CD4-positive, alpha-beta T cell treated with Interferon gamma for 1 hour (primary cell): ENCODE measurements at regions not wholly inside any gene's neighbourhood (a gene's known extent, or its start where the extent isn't known, plus 50 kb on each side); places are given as distances from the start of the nearest gene placed in this dataset.
"Not testable (repeated sequence)": the region's sequence is repeated elsewhere in the genome, so short reads cannot be mapped to it uniquely, and the experiment has no call there.

Experiments
- DNase-seq: peaks from one replicate; pipeline ENCODE4 v3.0.0-alpha.2; 2020

DNA sequence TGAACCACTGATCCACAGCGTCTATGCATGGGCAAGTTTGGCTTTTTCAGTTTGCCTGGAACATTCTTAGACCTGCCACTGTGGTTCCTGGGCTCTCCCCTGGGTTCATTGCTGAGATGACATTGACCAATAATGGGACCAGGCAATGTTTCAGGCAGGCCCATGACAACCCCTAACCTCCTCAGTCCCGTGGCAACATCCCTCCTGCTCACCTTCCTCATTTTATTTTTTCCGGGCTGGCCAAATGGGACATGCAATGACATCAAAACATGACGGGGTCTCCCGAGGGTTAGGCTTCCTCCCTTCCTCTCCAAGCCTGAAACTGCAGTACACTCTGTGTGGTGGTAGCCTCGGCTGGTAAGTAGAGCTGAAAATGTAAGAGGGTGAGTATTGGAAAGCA, 234.0 kb upstream of the RREB1 start:
- no peak for DNase-seq

DNA sequence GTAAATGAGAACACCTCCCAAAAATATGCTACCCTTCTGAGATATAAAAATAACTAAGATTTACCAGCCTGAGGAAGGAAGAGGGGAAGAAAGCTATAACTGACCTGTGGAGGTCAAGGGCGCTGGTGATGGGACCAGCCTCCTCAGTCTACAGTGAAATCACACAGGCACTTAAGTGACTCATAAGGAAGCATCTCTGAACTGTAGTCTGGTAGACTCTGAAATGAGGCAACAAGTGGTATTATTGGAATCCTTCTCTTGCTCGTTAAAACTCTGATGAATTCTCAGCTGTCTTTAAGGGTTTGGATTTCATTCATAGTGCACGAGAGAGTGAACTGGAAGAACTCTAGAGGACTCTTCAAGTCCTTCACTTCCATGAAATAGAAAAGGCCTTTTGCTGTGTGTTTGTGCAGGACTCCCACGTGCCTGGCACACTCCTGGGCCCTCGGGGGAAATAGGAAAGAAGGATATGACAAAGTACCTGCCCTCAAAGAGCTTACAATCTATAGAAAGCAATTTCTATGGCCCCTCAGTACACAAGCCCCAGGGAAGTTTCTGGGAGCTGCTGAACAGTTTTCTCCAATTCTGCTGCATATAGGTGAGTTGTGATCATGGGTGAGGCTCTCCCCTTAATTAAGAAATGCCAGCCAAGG, 231.8 kb upstream of the RREB1 start:
- DNase-seq, result no peak

DNA sequence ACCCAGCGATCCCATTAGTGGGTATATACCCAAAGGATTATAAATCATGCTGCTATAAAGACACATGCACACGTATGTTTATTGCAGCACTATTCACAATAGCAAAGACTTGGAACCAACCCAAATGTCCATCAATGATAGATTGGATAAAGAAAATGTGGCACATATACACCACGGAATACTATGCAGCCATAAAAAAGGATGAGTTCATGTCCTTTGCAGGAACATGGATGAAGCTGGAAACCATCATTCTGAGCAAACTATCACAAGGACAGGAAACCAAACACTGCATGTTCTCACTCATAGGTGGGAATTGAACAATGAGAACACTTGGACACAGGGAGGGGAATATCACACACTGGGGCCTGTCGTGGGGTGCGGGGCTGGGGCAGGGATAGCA, 230.0 kb upstream of the RREB1 start:
- not testable (repeated sequence) for DNase-seq

DNA sequence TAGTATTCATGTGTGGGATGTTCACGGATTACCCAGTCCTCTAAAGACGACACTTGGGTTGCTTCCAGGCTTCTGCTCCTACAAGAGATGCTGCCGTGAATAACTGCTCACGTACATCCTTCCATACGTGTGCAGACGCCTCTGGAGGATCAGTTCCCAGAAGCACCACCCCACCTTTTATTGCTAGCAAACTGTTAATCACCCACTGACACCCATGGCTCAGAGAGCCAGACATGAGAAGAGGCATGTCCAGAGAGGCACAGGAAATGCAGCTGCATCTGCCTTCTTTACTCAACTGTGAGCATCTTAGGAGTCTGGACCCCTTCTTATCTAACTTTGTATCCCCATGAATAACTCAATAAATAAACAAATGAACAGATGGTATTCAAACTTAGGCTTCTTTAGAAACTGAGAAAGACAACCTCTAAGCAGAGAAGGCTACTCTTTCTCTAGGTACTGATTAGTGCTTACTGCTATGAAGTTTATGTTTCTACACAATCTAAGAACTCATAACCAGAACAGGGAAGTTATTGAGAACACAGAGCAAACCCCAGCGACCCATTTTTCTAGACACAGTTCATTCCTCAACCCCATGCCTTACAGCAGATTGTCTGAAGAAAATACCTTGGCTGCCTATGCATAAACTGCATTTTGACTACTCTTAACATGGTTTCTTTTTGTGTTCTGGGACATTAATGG, 228.7 kb upstream of the RREB1 start:
- no peak for DNase-seq

DNA sequence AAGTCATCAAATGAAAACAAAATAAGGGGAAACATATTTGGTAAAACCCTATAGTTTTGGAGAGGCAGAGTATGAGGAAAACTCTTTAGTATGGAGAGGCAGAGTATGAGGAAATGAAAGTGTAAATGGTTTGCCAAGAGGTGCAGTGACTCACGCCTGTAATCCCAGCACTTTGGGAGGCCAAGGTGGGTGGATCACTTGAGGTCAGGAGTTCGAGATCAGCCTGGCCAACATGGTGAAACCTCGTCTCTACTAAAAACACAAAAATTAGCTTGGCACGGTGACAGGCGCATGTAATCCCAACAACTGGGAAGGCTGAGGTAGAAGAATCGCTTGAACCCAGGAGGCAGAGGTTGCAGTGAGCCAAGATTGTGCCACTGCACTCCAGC, 228.2 kb upstream of the RREB1 start:
- DNase-seq, result peak; percentile 38

DNA sequence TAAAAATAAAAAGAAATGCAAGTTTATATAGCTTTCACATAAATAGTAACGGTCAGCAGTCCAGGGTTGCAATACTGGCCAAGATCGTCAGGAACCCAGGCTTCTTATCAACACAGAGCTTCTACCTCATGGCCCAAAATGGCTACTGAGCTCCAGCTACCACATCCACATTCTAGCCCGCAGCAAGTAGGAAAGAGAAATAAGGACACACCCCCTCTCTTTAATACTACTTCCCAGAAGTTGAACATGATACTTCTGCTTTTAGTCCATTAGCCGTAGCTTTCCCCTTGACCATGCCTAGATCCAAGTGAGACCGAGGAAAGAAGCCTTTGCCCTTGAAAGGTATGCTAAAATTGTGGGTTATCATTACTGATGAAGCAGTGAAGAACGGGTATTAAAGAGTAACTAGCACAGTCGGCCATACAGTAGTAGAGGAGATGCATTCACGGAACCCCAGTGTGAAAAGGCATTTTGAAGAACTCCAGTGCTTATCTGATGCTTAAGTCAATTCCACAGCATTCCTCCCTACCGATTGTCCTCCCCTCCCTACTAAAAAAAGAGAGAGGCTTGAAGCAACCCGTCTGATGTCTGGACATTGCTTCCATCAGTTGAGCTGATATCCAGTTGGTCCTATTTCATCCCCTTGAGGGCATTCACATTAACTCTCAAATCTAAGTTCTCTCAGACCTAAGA, 226.9 kb upstream of the RREB1 start:
- no peak for DNase-seq

DNA sequence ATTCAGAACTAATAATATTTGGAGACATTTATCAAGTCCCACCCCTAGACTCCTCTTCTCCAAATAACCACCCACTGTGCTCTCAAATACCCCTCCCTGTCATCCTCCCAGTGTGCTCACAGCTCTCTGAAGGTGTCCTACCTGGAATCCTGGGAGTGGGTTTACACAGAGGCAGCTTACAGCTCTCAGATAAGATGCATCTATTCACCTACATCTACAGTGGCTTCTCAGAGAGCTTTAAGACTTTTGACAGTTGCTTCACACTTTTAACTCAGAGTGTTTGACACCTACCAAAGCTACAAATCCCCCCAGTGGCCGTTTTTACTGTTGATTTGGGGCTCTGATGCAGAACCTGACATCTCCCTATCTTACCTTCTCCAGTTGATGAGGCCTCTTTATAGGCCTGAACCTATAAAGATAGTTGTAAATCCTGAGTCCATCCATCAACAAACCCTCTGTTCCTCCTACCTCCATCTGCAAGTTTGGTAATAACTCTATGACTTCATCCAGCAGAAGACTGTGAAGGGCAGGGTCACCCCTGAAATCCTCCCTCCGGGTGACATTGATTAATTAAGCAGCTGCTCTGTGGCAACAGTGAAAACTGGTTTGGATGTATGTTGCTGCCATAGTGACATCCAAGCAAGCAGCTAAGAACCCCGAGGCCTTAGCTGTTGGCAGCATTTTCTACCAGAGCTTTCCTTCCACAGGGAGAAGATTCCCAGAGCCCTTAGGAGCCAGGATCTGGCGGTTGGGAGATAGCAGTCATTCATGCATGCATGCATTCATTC, 226.1 kb upstream of the RREB1 start:
- DNase-seq, result peak; percentile 28

DNA sequence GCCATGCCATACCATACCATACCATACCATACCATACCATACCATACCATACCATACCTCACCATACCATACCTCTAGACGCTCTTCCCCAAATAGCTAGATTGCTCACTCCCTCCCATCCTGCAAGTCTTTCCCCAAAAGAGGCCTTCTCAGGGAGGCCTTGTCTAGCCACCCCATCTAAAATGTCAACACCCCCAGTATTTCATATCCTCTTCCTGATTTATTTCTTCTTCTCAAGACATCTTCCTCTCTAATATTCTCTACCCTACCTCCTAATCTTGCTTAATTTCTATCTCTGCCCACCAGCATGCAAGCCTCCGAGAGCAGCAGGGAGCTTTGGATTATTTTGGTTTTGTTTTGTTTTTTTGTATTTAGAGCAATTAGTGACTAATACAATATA, 225.2 kb upstream of the RREB1 start:
- no peak for DNase-seq

DNA sequence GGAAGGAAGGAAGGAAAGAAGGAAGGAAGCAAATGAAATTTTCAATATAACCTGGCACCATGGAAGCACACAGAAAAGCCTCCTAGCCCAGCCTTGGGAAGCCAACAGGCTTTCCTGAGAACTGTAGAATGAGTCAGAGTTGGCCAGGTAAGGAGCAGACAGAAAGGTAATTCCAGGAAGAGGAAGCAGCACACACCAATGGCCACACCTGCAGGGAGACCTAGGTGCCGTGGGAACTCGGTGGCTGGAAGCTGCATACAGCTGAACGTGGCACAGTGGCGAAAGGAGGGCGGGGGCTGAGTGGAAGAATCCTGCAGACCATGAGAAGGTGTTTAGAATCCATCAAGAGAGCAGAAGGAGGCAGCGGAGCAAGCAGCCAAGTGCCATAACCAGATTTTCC, 224.8 kb upstream of the RREB1 start:
- DNase-seq, result no peak

DNA sequence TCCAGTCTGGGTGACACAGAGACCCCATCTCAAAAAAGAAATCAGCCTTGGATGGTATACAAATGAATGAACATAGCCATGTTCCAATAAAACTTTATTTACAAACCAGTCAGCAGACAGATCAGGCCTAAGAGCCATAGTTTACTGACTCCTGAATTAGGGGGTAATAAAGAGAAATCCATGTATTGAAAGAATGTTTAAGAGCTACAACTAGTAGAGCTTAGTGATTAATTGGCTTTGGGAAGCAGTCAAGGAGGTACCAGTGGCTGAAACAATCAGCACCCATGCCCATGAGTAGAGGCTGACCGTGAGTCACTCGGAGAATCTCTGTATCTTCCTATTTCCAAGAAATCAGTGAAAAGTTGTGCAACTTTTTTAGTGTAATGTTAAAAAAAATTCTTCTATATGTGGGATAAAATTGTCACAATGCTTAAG, 223.6 kb upstream of the RREB1 start:
- peak; percentile 48 for DNase-seq

DNA sequence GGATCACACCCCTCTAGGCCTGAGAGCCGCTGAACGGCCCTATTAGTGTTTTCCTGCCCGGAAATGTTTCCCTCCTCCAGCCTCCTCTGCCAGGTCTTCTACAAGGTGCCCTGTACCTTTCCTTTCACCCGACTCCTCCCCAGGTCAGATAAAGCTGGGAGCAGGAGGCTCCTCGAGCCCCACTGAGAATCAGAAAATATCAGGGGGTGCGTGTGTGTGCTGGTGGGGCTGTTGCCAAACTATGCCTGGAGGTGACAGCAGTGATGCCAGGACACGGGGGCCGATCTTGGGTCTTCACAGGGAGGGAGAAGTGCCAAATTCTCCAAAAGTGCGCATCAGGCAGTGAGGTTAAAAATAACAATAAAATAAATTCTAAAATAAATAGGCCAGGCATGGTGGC, 222.8 kb upstream of the RREB1 start:
- no peak for DNase-seq

DNA sequence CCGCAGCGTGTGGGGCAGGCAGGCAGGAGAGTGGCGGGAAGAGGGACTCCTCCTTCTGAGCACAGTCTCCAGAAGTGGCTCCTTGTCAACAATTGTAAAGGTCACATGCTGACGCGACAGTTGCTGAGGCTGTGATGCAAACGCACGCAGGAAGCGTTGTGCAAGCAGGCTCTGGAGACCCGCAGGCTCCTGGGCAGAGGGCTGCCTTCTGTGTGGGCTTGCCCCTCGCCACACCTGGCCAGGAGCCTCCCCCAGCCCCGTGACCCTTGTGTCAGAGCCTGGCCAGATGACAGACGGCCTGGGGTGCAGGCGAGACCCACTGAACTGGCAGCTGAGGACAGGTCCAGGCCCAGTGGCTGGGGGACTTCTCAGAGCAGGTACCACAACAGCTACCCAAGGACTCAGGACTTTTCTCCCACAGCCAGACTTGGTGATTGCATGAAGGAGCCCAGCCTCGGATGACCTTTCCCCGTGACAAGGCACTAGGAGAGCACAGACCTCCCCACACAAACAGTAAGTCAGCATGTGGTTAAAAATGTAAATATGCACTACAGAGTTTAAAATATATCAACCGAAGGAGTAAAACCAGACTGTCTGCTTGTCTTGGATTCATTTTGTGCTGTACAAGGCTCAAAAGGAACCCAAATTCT, 222.1 kb upstream of the RREB1 start:
- peak; percentile 73 for DNase-seq

DNA sequence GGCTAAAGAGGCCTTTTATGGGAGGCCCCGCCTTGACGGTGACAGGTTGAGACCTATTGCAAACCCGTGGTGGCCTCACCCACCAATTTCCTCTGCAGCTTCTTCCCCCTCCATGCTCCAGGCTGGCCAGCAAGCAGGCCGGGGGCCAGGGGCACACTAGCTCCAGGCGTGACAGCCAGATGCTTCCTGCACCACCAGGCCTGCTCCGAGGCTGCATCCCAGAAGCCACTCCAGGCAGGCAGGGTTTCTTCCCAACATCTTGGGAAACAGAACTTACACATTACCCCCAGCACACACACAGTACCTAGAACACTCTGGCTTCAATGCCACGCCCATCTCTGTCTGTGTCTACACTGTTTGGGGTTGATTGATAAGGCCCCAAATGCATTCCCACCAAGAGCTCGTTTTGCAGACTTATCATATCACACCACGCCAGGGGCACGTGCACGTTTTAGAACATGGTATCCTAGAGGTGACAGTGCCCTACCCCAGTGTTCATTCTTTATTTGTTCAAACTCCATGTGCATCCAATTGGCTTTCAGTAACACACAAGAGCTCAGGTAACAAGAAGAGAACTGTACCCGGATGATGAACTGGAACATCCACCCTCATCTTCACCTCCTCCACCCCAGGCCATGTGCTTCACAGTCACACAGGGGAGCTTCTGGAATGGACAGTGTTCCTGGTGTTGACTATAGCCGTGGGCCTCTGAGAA, 221.4 kb upstream of the RREB1 start:
- peak; percentile 42 for DNase-seq

DNA sequence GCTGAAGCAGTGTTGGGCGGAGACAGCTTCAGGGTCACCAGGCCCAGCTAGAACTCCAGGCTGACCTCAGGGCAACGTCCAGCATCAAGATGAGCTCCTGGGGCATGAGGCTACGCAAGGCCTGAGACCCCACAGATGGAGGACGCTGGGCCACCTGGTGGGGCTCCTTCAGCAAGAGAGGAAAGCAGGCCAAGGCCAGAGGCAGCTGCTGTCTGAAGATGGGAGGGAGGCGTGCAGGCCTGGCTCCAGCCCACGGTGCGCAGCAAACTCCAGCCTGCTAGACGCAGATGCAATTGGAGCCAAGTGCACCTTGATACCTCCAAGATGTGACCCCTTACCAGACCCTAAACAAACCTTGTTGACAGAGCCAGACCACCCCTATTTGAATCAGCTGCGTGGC, 220.9 kb upstream of the RREB1 start:
- DNase-seq, result no peak

DNA sequence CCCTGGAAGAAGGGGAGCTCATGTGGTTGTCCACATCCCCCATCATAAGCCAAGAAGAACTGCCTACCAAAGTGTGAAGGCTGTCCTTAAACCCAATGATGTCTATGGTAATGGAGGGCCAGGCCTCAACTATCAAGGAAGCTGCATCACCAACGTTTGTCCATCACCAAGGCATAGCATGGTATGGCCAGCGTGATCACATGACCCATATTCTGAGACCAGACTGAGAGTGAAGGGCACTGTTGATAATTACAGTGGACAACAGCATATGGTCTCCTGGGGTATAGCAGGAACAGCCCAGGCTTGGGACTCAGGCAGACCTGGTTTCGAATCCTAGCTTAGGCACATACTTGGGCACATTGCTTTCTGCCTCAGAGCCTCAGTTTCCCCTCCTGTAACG, 218.2 kb upstream of the RREB1 start:
- no peak for DNase-seq

DNA sequence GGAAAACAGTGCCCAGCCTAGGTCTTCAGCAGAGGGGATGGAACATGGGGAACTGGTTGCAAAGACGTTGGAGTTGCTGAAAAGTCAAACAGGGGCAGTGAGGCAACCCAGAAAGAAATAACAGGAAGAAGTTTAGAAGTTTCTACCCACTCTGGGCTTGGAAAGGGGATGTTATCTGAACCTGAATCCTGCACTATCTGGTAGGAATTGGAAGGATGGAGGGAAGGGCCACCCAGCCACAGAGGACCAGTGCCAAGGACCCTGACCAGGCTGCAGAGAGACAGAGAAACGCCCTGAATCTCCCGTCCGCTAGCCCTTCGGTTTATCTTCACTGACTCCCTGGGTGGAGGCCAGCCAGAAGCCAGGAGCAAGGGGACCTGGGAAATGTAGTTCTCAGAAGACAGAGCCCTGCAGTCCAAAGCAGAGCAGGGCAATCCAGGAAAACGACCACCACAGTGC, 217.3 kb upstream of the RREB1 start:
- no peak for DNase-seq

DNA sequence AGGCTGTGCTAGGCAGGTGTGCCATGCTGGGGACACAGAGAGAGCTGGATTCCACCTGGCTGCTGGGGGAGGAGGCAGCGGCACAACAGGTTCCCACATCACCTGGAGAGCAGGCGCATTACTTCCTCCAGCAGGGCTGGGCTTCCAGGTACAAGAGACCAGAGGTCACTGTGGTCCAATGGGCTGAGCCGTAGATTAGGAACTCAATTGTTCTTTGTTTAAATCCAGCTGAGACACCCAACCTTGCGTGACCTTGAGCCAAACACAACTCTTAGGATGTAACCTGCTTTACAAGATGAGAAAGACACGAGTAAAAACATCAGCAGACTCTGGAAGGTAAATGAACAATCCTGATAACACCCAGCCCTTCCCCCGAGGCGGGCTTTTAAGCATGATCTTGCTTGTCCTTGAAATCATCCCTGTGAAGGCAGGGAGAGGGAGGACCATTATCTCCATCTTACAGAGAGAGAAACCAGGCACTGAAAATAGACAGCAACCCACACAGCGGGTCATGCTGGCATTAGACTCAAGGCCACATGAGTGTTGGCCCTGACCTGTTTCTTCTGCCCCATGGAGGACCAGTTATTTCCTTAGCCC, 216.5 kb upstream of the RREB1 start:
- no peak for DNase-seq

DNA sequence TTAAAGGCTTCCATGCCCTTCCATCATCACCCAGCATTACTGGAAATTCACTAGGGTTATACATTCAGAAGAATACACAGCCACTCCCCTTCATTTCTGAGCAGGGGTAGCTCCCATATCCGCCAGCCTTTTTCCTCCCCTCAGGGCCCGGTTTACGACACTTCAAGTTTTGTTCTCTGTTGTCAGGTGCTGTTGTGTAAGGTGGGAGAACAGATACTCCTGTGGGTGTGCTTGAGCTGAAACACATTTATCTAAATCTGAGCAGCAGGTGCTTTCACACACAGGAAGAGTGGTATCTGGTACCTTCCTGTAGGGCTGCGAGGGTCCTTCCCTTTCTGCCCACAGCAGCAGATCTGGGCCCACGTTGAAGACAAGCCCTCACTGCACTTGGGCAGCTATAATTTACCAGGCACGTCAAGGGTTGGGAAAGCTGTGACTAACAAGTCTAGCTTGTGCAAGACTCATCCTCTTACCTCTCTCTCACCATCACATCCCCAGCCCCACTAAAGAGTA, 215.8 kb upstream of the RREB1 start:
- DNase-seq, result no peak

DNA sequence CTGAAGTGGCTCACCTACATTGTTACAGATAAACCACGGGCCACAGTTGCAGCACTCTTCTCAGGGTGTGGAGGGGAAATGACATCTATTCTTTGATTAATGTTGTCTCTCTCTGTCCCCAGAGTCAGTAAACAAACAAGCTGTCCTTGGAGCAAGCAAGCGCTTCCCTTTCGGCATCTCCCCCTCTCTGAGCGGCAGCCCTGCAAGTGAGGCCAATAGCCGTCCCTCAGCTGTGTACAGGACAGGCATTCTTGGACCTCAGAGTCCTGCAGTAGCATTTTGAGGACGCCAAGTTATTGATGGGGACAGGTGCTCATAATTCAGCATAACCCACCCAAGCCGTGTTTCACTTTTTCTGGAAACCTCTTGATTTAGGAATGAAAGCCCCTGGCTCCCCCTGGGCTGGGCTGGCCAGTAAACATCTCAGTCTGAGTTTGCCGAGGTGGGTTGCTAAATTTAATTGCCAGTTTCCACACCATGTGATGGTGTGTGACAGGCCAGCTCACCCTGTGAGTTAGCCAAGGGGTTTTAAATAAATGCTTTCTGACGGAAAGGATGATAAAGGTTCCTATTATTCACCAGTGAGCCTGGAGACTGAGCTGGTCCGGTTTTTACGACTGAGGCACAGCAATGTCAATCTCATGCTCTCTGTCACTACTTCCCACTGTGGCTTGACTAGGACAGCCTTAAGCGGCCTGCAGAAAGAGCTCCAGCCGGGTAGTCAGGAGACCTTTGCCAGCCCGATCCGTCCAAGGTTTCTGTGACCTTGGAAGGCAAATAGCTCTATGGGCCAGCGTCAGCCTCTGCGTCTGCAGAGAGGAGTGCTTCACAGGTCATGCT, 214.8 kb upstream of the RREB1 start:
- DNase-seq, result no peak

DNA sequence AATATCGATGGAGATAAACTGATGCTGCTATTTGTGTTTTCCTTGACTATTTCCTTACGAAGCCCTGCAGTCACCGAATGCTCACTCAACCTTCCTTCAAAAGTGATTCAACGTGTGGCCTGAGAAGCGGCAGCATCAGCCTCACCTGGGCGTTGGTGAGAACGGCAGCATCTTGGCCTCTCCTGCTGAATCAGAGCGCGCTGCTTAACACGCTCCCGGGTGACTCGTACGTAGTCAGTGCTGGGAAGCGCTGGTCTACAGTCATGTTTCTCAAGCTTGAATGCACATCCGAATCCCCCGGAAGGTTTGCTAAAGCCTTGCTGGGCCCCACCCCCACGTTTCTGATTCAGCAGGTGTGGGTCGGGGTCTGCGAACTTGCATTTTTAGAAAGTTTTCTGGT, 214.1 kb upstream of the RREB1 start:
- DNase-seq, result no peak

DNA sequence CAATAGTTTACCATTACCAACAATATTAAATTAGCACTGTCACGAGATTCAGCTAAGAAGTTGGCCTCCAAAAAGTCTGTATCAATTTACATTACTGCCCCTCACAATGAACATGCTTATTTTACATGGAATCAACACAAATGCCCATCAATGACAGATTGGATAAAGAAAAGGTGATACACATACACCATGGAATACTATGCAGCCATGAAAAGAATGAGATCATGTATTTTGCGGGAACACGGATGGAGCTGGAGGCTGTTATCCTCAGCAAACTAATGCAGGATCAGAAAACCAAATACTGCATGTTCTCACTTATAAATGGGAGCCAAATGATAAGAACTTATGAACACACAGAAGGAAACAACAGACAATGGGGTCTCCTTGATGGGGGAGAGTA, 211.8 kb upstream of the RREB1 start:
- no peak for DNase-seq
